ENCODE measurements at regions not wholly inside any gene's neighbourhood (a gene's known extent, or its start where the extent isn't known, plus 50 kb on each side); places are given as distances from the start of the nearest gene placed in this dataset.

DNA sequence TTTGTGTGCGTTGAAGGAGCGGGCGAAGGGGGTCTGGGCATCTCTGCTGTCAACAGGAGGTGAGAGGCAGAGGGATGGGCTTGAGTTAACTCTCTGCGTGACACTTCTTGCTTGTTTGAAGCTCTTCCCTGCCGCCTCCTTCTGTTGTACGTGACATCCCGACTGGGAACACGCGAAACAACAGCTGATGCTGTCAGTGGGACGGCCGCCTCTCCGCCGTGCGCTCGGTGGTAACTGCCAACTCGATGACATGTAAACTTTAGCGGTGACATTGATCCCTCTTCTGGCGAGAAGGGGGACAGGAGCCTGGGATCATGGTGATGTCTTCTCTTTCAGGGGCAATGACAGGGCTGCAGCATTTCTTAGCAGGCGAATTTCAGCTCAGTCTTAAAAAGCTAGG is 394.5 kb downstream of the TYW1 start:
- TF ChIP-seq POLR2A (IDR thresholded peaks at IDR 0.05) (no peak), EP300 (IDR thresholded peaks at IDR 0.05) (no peak)
- TF ChIP-seq, protein P1, sequence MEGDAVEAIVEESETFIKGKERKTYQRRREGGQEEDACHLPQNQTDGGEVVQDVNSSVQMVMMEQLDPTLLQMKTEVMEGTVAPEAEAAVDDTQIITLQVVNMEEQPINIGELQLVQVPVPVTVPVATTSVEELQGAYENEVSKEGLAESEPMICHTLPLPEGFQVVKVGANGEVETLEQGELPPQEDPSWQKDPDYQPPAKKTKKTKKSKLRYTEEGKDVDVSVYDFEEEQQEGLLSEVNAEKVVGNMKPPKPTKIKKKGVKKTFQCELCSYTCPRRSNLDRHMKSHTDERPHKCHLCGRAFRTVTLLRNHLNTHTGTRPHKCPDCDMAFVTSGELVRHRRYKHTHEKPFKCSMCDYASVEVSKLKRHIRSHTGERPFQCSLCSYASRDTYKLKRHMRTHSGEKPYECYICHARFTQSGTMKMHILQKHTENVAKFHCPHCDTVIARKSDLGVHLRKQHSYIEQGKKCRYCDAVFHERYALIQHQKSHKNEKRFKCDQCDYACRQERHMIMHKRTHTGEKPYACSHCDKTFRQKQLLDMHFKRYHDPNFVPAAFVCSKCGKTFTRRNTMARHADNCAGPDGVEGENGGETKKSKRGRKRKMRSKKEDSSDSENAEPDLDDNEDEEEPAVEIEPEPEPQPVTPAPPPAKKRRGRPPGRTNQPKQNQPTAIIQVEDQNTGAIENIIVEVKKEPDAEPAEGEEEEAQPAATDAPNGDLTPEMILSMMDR (IDR thresholded peaks at IDR 0.05): no peak

Measured in ovary (tissue), 3 donors.